ENCODE measurements at regions not wholly inside any gene's neighbourhood (a gene's known extent, or its start where the extent isn't known, plus 50 kb on each side); places are given as distances from the start of the nearest gene placed in this dataset.

GRCh38 chr2:5940596-5941535 lies 248.7 kb downstream of the SOX11 start:
- Mint-ChIP-seq H3K4me3 (no peak overlapping the region), H3K27me3 (ENCODE audit: low read depth) (peaks cover 4% of the 10 kb centered on the region; the same call in 1 of the 2 replicates), H3K9me3 (no peaks in the 10 kb centered on the region; a peak in 1 of 5 replicates), H3K27ac (no peak overlapping the region), H3K36me3 (ENCODE audit: insufficient read depth in 1 of 3, low read depth in 3 of 3) (no peaks in the 10 kb centered on the region), H3K4me1 (peaks cover 24 to 29% of the 10 kb centered on the region in 2 experiments)
- H3K27me3 ChIP-seq (ENCODE audit: insufficient read depth, low read length), result no peaks in the 10 kb centered on the region
- H3K18ac ChIP-seq (ENCODE audit: insufficient read length, low read depth, low read length), result no peak overlapping the region
- no peak overlapping the region for H3K27ac ChIP-seq (ENCODE audit: insufficient read length, low read depth, low read length)
- no peaks in the 10 kb centered on the region for H4K20me1 ChIP-seq (ENCODE audit: control insufficient read depth, insufficient read depth, insufficient read length)
- H3K56ac ChIP-seq (ENCODE audit: insufficient read length, low read depth, low read length), result no peak overlapping the region
- H2BK20ac ChIP-seq (ENCODE audit: low read depth, low read length, poor library complexity, severe bottlenecking), result no peak overlapping the region
- H3K79me1 ChIP-seq (ENCODE audit: insufficient read depth, low read depth, low read length, poor library complexity, severe bottlenecking), result no peaks in the 10 kb centered on the region
- H3K9me3 ChIP-seq (ENCODE audit: control insufficient read depth, low read depth, low read length), result no peaks in the 10 kb centered on the region
- no peak overlapping the region for H3K23ac ChIP-seq (ENCODE audit: insufficient read length, low read depth, low read length)
- H2BK120ac ChIP-seq (ENCODE audit: low read depth, low read length, poor library complexity, severe bottlenecking), result no peak overlapping the region
- H4K5ac ChIP-seq (ENCODE audit: insufficient read length, low read depth, low read length), result no peak overlapping the region
- no peak overlapping the region for H2AFZ ChIP-seq (ENCODE audit: low read length)
- no peak overlapping the region for H2BK5ac ChIP-seq (ENCODE audit: insufficient read length, low read length)
- no peak for DNase-seq
- TF ChIP-seq, protein P1, sequence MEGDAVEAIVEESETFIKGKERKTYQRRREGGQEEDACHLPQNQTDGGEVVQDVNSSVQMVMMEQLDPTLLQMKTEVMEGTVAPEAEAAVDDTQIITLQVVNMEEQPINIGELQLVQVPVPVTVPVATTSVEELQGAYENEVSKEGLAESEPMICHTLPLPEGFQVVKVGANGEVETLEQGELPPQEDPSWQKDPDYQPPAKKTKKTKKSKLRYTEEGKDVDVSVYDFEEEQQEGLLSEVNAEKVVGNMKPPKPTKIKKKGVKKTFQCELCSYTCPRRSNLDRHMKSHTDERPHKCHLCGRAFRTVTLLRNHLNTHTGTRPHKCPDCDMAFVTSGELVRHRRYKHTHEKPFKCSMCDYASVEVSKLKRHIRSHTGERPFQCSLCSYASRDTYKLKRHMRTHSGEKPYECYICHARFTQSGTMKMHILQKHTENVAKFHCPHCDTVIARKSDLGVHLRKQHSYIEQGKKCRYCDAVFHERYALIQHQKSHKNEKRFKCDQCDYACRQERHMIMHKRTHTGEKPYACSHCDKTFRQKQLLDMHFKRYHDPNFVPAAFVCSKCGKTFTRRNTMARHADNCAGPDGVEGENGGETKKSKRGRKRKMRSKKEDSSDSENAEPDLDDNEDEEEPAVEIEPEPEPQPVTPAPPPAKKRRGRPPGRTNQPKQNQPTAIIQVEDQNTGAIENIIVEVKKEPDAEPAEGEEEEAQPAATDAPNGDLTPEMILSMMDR (conservative IDR thresholded peaks at IDR 0.05), result no peak
- no peak overlapping the region for H3K9ac ChIP-seq (ENCODE audit: extremely low read depth, insufficient read length, low read length)
- H3K4me2 ChIP-seq (ENCODE audit: insufficient read depth, insufficient read length, low read length), result no peak overlapping the region
- H3K79me2 ChIP-seq (ENCODE audit: insufficient read depth, low read length), result no peaks in the 10 kb centered on the region
- no peaks in the 10 kb centered on the region for H3K23me2 ChIP-seq (ENCODE audit: insufficient read length, low read depth, low read length, poor library complexity, severe bottlenecking)
- WGBS (ENCODE audit: extremely low coverage, insufficient read length, low lambda C conversion rate), result no CpG with 5 or more reads among the region's 7 CpGs
- no peak overlapping the region for H3K14ac ChIP-seq (ENCODE audit: insufficient read depth, low read length)
- no peak overlapping the region for H2BK15ac ChIP-seq (ENCODE audit: low read depth, low read length)
- no peak overlapping the region for H3T11ph ChIP-seq (ENCODE audit: low read length)
- no peak overlapping the region for H2AK5ac ChIP-seq (ENCODE audit: insufficient read length, low read length)
- H3K4me1 ChIP-seq (ENCODE audit: insufficient read depth, low read length), result peaks cover 2% of the 10 kb centered on the region; the same call in 1 of the 2 replicates
- no peak overlapping the region for H4K8ac ChIP-seq (replicated peaks; ENCODE audit: insufficient read length, low read depth, low read length)
- no peak overlapping the region for H2BK12ac ChIP-seq (ENCODE audit: insufficient read length, low read depth, low read length)
- no peak overlapping the region for H4K91ac ChIP-seq (ENCODE audit: insufficient read length, low read depth, low read length)
- H3K4ac ChIP-seq (ENCODE audit: low read depth, low read length), result no peak overlapping the region

Measured in H9 (cell line).